ENCODE measurements at regions not wholly inside any gene's neighbourhood (a gene's known extent, or its start where the extent isn't known, plus 50 kb on each side); places are given as distances from the start of the nearest gene placed in this dataset.
"Not testable (repeated sequence)": the region's sequence is repeated elsewhere in the genome, so short reads cannot be mapped to it uniquely, and the experiment has no call there.

- not testable (repeated sequence) for DNase-seq (ENCODE audit: low read depth in 3 of 3, low spot score in 2 of 3)
Observed at GRCh38 chr10:76815505-76815904, 822.1 kb downstream of the KCNMA1 start.

- DNase-seq (ENCODE audit: low read depth in 3 of 3, low spot score in 2 of 3) = no peak
Observed at GRCh38 chr10:76811430-76811829, 826.2 kb downstream of the KCNMA1 start.

GRCh38 chr10:76788452-76788811 lies 849.2 kb downstream of the KCNMA1 start:
- DNase-seq (ENCODE audit: low read depth in 3 of 3, low spot score in 2 of 3) = no peak

- no peak for DNase-seq (ENCODE audit: low read depth in 3 of 3, low spot score in 2 of 3)
Observed at GRCh38 chr10:76787746-76788451, 849.7 kb downstream of the KCNMA1 start.

GRCh38 chr10:76786504-76787072 lies 851.0 kb downstream of the KCNMA1 start:
- no peak for DNase-seq (ENCODE audit: low read depth in 3 of 3, low spot score in 2 of 3)

- DNase-seq (ENCODE audit: low read depth in 3 of 3, low spot score in 2 of 3) = no peak
Observed at GRCh38 chr10:76784076-76784475, 853.5 kb downstream of the KCNMA1 start.

GRCh38 chr10:76779796-76780301 lies 857.8 kb downstream of the KCNMA1 start:
- DNase-seq (ENCODE audit: low read depth in 3 of 3, low spot score in 2 of 3) = peak in 2 of 3 donors; percentile 9 to 27

- no peak for DNase-seq (ENCODE audit: low read depth in 3 of 3, low spot score in 2 of 3)
Observed at GRCh38 chr10:76778914-76779795, 858.5 kb downstream of the KCNMA1 start.

- DNase-seq (ENCODE audit: low read depth in 3 of 3, low spot score in 2 of 3) = no peak
Observed at GRCh38 chr10:76774987-76775603, 862.5 kb downstream of the KCNMA1 start.

GRCh38 chr10:76769582-76769981 lies 868.0 kb downstream of the KCNMA1 start:
- DNase-seq (ENCODE audit: low read depth in 3 of 3, low spot score in 2 of 3) = no peak

GRCh38 chr10:76769161-76769560 lies 868.4 kb downstream of the KCNMA1 start:
- DNase-seq (ENCODE audit: low read depth in 3 of 3, low spot score in 2 of 3) = no peak

- no peak for DNase-seq (ENCODE audit: low read depth in 3 of 3, low spot score in 2 of 3)
Observed at GRCh38 chr10:76766682-76767081, 870.9 kb downstream of the KCNMA1 start.

- not testable (repeated sequence) for DNase-seq (ENCODE audit: low read depth in 3 of 3, low spot score in 2 of 3)
Observed at GRCh38 chr10:76764921-76765320, 872.7 kb downstream of the KCNMA1 start.

- no peak for DNase-seq (ENCODE audit: low read depth in 3 of 3, low spot score in 2 of 3)
Observed at GRCh38 chr10:76764177-76764576, 873.4 kb downstream of the KCNMA1 start.

- no peak for DNase-seq (ENCODE audit: low read depth in 3 of 3, low spot score in 2 of 3)
Observed at GRCh38 chr10:76763376-76763775, 874.2 kb downstream of the KCNMA1 start.

- DNase-seq (ENCODE audit: low read depth in 3 of 3, low spot score in 2 of 3) = no peak
Observed at GRCh38 chr10:76759681-76760080, 877.9 kb downstream of the KCNMA1 start.

GRCh38 chr10:76743169-76743568 lies 894.4 kb downstream of the KCNMA1 start:
- DNase-seq (ENCODE audit: low read depth in 3 of 3, low spot score in 2 of 3) = no peak

GRCh38 chr10:76740514-76740913 lies 897.1 kb downstream of the KCNMA1 start:
- no peak for DNase-seq (ENCODE audit: low read depth in 3 of 3, low spot score in 2 of 3)

GRCh38 chr10:76738991-76739390 lies 898.6 kb downstream of the KCNMA1 start:
- no peak for DNase-seq (ENCODE audit: low read depth in 3 of 3, low spot score in 2 of 3)

- no peak for DNase-seq (ENCODE audit: low read depth in 3 of 3, low spot score in 2 of 3)
Observed at GRCh38 chr10:76736815-76737618, 900.6 kb downstream of the KCNMA1 start.

Measured in right renal cortex interstitium (tissue), 3 donors.